GM06990 (cell line): ENCODE measurements at regions not wholly inside any gene's neighbourhood (a gene's known extent, or its start where the extent isn't known, plus 50 kb on each side); places are given as distances from the start of the nearest gene placed in this dataset.
A peak's percentile ranks its signal among the peaks of the same experiment; 100 is the strongest.

Experiments
- DNase-seq: peaks from one replicate; pipeline ENCODE4 v3.0.0-alpha.2; 2011; ENCODE audit not compliant: insufficient read length; ENCODE audit errors: extremely low read depth
- H3K27me3 ChIP-seq: replicated peaks from 2 replicates; pipeline ENCODE4 v1.6.0; 2011; ENCODE audit warnings: low read length; ENCODE audit not compliant: control insufficient read depth, insufficient read depth
- H3K36me3 ChIP-seq: 2 replicates; pipeline ENCODE4 v1.5.1; 2011; ENCODE audit warnings: low read length; ENCODE audit not compliant: control insufficient read depth, insufficient read depth
- H3K4me3 ChIP-seq: replicated peaks from 2 replicates; pipeline ENCODE4 v1.5.1; 2011; ENCODE audit warnings: low read depth, mild to moderate bottlenecking, control low read depth, low read length
- CTCF ChIP-seq: IDR thresholded peaks from 2 replicates; pipeline ENCODE4 v1.5.1; 2011; ENCODE audit warnings: low read length, control low read depth, mild to moderate bottlenecking, inconsistent platforms; ENCODE audit not compliant: insufficient read depth, poor library complexity, severe bottlenecking

- Histone ChIP-seq H3K36me3 (no peaks in the 10 kb centered on the region), H3K27me3 (no peaks in the 10 kb centered on the region), H3K4me3 (no peak overlapping the region)
- TF ChIP-seq CTCF: no peak
- no peak for DNase-seq
Observed at GRCh38 chr1:208717525-208717924, 473.3 kb upstream of the PLXNA2 start.

- DNase-seq: no peak
- Histone ChIP-seq H3K27me3 (no peaks in the 10 kb centered on the region), H3K4me3 (no peak overlapping the region), H3K36me3 (no peaks in the 10 kb centered on the region)
- TF ChIP-seq CTCF: no peak
Observed at GRCh38 chr1:208722592-208722991, 478.4 kb upstream of the PLXNA2 start.

GRCh38 chr1:208724079-208724478 is 479.9 kb upstream of the PLXNA2 start:
- H3K27me3 ChIP-seq: no peaks in the 10 kb centered on the region; the same call in 1 of the 2 replicates
- DNase-seq: peak; percentile 13
- TF ChIP-seq CTCF: no peak
- no peak overlapping the region for H3K4me3 ChIP-seq
- no peaks in the 10 kb centered on the region for H3K36me3 ChIP-seq

- H3K27me3 ChIP-seq: no peaks in the 10 kb centered on the region; the same call in 1 of the 2 replicates
- no peak overlapping the region for H3K4me3 ChIP-seq
- no peak for TF ChIP-seq CTCF
- DNase-seq: no peak
- no peaks in the 10 kb centered on the region for H3K36me3 ChIP-seq
Observed at GRCh38 chr1:208728815-208729214, 484.6 kb upstream of the PLXNA2 start.

- Histone ChIP-seq H3K27me3 (no peaks in the 10 kb centered on the region; the same call in 1 of the 2 replicates), H3K4me3 (peak overlapping the region; percentile 28; the same call in 1 of the 2 replicates), H3K36me3 (no peaks in the 10 kb centered on the region)
- DNase-seq: no peak
- TF ChIP-seq CTCF: no peak
Observed at GRCh38 chr1:208731981-208732821, 488.0 kb upstream of the PLXNA2 start.
